GM12892 (cell line): ENCODE measurements at regions not wholly inside any gene's neighbourhood (a gene's known extent, or its start where the extent isn't known, plus 50 kb on each side); places are given as distances from the start of the nearest gene placed in this dataset.

Experiments
- POLR2A ChIP-seq: IDR thresholded peaks from 2 replicates; pipeline ENCODE4 v1.6.1; 2011; ENCODE audit warnings: low read depth, low read length, control low read depth
- TAF1 ChIP-seq: IDR thresholded peaks from 2 replicates; pipeline ENCODE4 v1.6.1; 2011; ENCODE audit warnings: low read depth, mild to moderate bottlenecking, control low read depth, low read length, borderline replicate concordance

- TF ChIP-seq TAF1: no peak
- no peak for TF ChIP-seq POLR2A
These were observed 409.3 kb upstream of the SPTLC3 start for GRCh38 chr20:12599494-12599893.
